ENCODE measurements at regions not wholly inside any gene's neighbourhood (a gene's known extent, or its start where the extent isn't known, plus 50 kb on each side); places are given as distances from the start of the nearest gene placed in this dataset.

DNA sequence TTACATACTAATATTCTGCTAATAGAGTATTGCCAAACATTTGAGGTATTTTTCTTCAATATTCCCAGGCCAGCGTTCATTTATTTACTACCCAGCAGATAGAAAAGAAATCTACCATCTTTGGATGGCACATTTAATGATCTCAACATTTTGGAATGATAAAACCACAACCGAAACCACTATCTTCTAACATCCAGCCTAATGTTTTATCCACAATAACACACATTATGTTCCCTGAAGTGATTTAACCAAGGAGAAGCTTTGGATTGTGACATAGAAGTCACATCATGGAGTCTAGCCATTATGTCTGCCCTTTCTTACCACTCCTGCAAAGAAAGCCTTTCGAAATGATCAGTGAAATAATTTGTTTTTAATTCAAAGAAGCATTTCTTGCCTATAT lies 497.1 kb upstream of the PLXNA2 start:
- TF ChIP-seq POLR2A (IDR thresholded peaks at IDR 0.05; ENCODE audit: low read depth, low read length) (no peak), TAF1 (IDR thresholded peaks at IDR 0.05; ENCODE audit: borderline replicate concordance, low read depth, low read length) (no peak)

All from GM12892 (cell line).